ENCODE measurements at regions not wholly inside any gene's neighbourhood (a gene's known extent, or its start where the extent isn't known, plus 50 kb on each side); places are given as distances from the start of the nearest gene placed in this dataset.
"Not testable (repeated sequence)": the region's sequence is repeated elsewhere in the genome, so short reads cannot be mapped to it uniquely, and the experiment has no call there.

GRCh38 chr4:148868191-148868590, 426.0 kb upstream of the NR3C2 start:
- peak; percentile 40 for DNase-seq (ENCODE audit: low read depth, low spot score)

DNA sequence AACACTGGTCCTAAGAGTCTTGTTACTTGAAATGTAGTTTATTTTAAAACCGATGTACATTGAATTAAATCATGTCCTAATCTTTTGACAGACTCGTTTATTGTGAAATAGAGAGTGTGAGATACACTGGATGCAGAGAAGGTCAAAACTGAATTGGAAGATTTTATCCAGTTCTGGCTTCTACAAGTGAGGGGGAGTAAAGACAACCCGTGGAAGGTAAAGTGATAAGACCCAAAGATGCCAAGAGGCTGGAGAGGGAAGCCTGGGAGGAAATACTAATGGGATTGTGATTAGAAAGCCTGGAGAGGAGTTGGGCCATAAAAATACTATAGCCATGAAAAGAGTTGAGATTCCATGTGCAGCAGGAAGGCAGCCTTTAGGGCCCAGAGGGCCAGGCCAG, 424.5 kb upstream of the NR3C2 start:
- DNase-seq (ENCODE audit: low read depth, low spot score), result no peak

DNA sequence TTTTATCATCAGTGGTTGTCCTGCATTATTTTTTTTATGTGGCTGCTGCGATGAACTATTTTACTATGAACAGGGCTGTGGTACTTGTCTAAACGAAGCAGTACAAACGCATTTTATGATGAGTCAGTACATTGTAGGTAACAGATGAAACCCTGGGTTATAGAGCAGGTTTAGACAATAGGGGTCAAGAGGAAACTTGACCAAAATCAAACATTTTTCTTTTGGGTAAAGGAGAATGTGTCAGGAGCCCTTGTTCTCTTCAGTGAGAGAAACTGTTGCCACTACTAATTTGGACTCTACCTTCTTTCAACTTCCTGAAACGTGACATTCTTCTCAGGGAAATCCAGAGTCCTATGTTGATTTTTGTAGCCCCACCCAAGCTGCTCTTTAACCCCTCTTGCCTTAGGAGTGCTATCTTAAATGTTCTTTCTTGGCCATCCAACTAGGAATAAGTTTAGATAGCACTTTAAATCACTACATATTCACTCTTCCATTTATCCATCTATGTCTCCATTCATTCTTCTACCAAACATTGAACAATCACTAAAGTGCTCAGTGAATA, 415.8 kb upstream of the NR3C2 start:
- DNase-seq (ENCODE audit: low read depth, low spot score), result no peak

- peak; percentile 19 for DNase-seq (ENCODE audit: low read depth, low spot score)
Observed at GRCh38 chr4:148857239-148857972, 415.2 kb upstream of the NR3C2 start.

- no peak for DNase-seq (ENCODE audit: low read depth, low spot score)
Observed at GRCh38 chr4:148854203-148854602, 412.0 kb upstream of the NR3C2 start.

- no peak for DNase-seq (ENCODE audit: low read depth, low spot score)
Observed at GRCh38 chr4:148852092-148852699, 410.0 kb upstream of the NR3C2 start.

- no peak for DNase-seq (ENCODE audit: low read depth, low spot score)
Observed at GRCh38 chr4:148850257-148850995, 408.2 kb upstream of the NR3C2 start.

DNA sequence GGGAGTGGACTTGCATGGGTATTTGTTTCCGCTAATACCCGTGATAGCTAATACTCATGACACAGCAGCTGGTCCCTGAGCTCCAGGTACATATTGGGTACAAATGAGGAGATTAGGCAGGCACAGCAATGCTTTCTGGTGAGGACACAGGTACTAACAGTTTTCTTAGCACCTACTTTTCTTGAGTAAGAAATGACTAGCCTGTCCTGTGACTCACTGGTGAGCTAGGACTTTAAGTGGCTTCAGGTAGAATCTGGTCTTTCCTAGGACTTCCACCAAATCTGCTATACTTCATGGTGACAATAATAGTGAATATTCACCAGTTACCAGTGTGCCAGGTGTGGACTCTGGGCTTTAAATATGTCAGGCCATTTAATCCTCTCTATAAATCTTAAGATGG, 407.4 kb upstream of the NR3C2 start:
- no peak for DNase-seq (ENCODE audit: low read depth, low spot score)

- no peak for DNase-seq (ENCODE audit: low read depth, low spot score)
Observed at GRCh38 chr4:148847544-148848255, 405.5 kb upstream of the NR3C2 start.

- DNase-seq (ENCODE audit: low read depth, low spot score), result peak; percentile 20
Observed at GRCh38 chr4:148845609-148846008, 403.4 kb upstream of the NR3C2 start.

- no peak for DNase-seq (ENCODE audit: low read depth, low spot score)
Observed at GRCh38 chr4:148843625-148844024, 401.4 kb upstream of the NR3C2 start.

DNA sequence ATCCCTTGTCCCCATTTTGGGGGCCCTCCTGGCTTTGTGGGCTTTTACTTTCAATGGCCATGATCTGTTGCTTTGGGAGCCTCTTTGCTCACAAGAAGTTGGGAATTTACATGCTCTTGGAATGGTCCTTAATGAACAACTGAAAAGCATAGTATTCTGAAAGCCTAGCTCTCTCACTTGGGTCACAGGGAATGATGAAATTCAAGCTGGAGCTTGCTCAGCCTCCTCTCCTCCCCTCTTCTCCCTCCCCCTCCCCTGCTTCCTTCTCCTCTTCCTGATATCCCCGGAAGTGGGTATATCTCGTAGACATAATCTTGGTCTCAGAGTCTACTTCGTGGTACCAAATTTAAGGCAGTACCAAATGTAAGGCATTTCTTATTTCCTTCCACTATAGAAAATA, 400.6 kb upstream of the NR3C2 start:
- no peak for DNase-seq (ENCODE audit: low read depth, low spot score)

DNA sequence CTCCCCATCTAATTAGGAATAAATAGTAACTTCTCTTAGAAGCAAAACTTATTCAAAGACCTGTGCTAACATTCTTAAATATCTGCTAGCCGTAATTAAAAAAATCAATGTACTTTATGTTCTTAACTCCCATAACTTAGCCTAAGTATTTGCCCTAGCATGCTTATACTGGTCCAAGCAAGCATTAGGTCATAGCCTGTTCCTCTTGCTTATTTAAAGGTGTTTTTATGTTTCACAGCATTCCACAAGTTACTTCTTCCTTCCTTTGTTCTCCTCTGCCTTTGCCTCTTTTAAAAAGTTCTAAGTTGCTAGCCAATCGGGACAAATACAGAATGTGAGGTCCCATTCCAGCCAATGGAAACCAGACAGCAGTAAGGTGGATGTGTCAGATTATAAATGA, 395.4 kb upstream of the NR3C2 start:
- DNase-seq (ENCODE audit: low read depth, low spot score), result not testable (repeated sequence)

DNA sequence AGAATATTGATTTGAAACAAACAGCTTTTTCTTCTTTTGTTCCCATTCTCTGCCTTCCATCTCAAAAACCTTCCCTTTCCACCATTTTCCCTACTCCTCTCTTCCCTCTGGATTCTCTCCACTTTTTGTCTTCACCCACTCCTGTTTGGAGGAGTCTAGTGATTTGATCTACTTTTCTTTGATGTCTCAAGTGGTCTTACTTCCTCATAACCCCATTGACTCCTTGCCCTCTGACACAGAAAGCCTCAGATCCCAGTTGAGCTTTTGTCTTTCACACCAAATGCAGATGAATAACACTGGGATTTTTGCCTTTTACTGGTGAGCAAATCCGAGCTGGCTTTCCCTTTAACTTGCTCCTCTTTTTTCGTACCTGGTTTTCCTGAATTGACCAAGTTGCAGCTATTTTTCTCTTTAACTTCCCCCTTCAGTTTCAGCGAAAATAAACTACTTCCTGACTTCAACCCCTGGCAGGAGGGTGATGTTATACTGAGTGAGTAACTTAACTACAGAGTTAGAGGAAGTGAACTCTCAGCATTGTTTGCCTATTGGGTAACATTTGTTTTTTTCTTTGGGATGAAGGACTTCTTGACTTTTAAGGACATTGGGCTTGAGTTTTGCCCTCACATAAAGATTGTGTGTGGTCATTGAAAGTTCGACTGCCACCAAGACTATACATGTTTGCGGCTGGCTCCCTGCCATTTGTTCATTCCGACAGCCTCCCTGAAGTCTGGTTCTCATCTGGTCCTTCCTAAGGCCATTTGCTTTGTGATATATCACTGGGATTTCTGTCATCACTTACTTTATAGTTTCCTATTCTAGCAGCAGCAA, 392.8 kb upstream of the NR3C2 start:
- DNase-seq (ENCODE audit: low read depth, low spot score), result no peak

- peak; percentile 80 for DNase-seq (ENCODE audit: low read depth, low spot score)
Observed at GRCh38 chr4:148831945-148832344, 389.7 kb upstream of the NR3C2 start.

DNA sequence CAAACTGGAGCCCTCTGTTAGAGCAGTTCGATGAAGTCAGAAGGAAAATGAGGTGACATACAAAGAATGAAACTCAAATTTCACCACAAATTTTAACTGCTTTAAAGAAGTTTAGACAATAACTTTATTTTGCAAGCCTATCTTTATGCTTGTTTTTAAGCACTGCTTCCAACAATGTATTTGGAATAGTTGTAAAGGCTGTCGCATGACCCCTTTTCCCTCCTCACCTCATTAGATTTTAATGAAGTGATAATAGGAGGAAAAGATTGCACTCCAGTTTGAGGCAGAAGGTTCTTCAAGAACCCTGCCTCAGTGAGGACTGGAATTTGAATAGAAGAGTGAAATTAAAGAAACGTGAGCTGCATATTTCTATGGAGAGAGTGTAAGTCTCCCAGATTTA, 386.1 kb upstream of the NR3C2 start:
- no peak for DNase-seq (ENCODE audit: low read depth, low spot score)

DNA sequence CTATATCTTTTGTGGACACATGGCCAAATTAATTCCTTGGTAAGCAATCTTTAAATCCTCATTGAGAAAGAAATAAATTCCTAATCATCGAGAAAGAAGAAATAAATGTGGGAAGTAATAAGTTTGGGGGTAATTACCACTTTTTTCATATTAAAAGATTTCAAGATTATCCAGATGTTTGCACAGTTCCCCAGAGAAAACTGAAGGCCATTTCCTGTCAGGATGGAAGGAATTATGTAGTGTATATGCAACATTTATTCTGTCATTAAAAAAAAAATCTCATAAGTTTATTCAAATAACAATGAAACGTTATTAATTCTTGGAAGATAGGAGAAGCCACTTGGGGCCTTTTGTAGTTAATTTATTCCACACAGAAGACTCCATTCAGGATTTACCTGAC, 385.6 kb upstream of the NR3C2 start:
- DNase-seq (ENCODE audit: low read depth, low spot score), result no peak

- DNase-seq (ENCODE audit: low read depth, low spot score), result no peak
Observed at GRCh38 chr4:148823419-148823769, 381.2 kb upstream of the NR3C2 start.

DNA sequence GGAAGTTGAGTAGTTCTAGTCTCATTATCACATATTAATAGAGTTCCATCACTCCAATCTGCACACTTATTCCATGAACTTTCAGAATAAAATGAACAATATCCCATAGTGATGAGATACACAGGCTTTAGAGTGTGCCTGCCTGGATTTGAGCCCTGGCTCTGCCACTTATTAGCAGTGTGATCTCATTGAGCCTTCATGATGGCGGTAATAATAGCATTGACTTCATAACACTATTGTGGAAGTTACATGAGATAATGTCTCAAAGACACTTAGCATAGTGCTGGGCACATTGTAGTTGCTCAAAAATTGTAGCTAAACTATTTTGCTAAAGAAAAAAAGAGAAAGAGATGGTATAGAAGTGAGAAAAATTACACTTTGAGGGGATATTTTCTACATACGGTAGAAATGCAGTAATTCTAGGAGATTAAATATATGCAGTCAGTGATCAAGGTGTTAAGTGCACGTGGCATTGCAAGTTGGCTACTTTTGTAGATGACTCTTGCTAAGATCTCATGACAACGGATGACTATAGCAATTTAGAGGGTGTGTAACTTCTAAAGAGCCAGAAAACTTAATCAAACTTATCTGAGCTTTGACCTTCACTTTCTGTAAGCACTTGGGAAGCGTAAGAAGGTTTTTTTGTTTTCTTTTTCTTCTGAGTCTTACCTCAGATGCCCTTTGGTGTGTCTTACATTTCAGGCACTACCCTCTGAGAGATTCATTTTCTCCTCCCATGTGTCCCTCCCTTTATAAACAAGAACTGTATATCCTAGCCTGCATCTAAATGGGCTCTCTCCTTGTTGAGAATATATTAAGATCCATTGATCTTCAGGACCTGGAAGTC, 380.6 kb upstream of the NR3C2 start:
- DNase-seq (ENCODE audit: low read depth, low spot score), result no peak

- no peak for DNase-seq (ENCODE audit: low read depth, low spot score)
Observed at GRCh38 chr4:148814030-148814429, 371.8 kb upstream of the NR3C2 start.

Data from astrocyte of the hippocampus (primary cell).